Astrocyte of the hippocampus (primary cell): ENCODE measurements at regions not wholly inside any gene's neighbourhood (a gene's known extent, or its start where the extent isn't known, plus 50 kb on each side); places are given as distances from the start of the nearest gene placed in this dataset.
A peak's percentile ranks its signal among the peaks of the same experiment; 100 is the strongest.
"Not testable (repeated sequence)": the region's sequence is repeated elsewhere in the genome, so short reads cannot be mapped to it uniquely, and the experiment has no call there.

ENCODE experiments used
- DNase-seq: peaks from one replicate; pipeline ENCODE4 v3.0.0; 2011; ENCODE audit warnings: low read depth, low spot score

- peak; percentile 79 for DNase-seq
These were observed 485.3 kb downstream of the CDH9 start for GRCh38 chr5:26553079-26553478.

- no peak for DNase-seq
These were observed 494.4 kb downstream of the CDH9 start for GRCh38 chr5:26543987-26544386.

GRCh38 chr5:26538226-26538625 is 500.2 kb downstream of the CDH9 start:
- DNase-seq: no peak

GRCh38 chr5:26535215-26535614 is 503.2 kb downstream of the CDH9 start:
- no peak for DNase-seq

- no peak for DNase-seq
These were observed 508.1 kb downstream of the CDH9 start for GRCh38 chr5:26530305-26530704.

- no peak for DNase-seq
These were observed 519.1 kb downstream of the CDH9 start for GRCh38 chr5:26519245-26519644.

- no peak for DNase-seq
These were observed 520.3 kb downstream of the CDH9 start for GRCh38 chr5:26518065-26518464.

GRCh38 chr5:26498972-26499371 is 539.4 kb downstream of the CDH9 start:
- no peak for DNase-seq

- no peak for DNase-seq
These were observed 542.9 kb downstream of the CDH9 start for GRCh38 chr5:26495437-26495836.

- no peak for DNase-seq
These were observed 545.4 kb downstream of the CDH9 start for GRCh38 chr5:26492906-26493459.

GRCh38 chr5:26487553-26487952 is 550.8 kb downstream of the CDH9 start:
- no peak for DNase-seq

GRCh38 chr5:26486631-26487030 is 551.8 kb downstream of the CDH9 start:
- DNase-seq: peak; percentile 16

- not testable (repeated sequence) for DNase-seq
These were observed 553.1 kb downstream of the CDH9 start for GRCh38 chr5:26485146-26485860.

- peak; percentile 42 for DNase-seq
These were observed 555.5 kb downstream of the CDH9 start for GRCh38 chr5:26482810-26483375.

GRCh38 chr5:26482076-26482809 is 556.1 kb downstream of the CDH9 start:
- peak; percentile 2 for DNase-seq

GRCh38 chr5:26470439-26470838 is 567.9 kb downstream of the CDH9 start:
- DNase-seq: no peak

- DNase-seq: no peak
These were observed 599.3 kb downstream of the CDH9 start for GRCh38 chr5:26439121-26439520.

- DNase-seq: no peak
These were observed 603.7 kb downstream of the CDH9 start for GRCh38 chr5:26434688-26435087.

- no peak for DNase-seq
These were observed 606.0 kb downstream of the CDH9 start for GRCh38 chr5:26432386-26432785.

- DNase-seq: no peak
These were observed 608.1 kb downstream of the CDH9 start for GRCh38 chr5:26430323-26430722.

- DNase-seq: no peak
These were observed 611.1 kb downstream of the CDH9 start for GRCh38 chr5:26427281-26427680.

GRCh38 chr5:26419987-26420386 is 618.4 kb downstream of the CDH9 start:
- no peak for DNase-seq

- no peak for DNase-seq
These were observed 621.5 kb downstream of the CDH9 start for GRCh38 chr5:26416911-26417310.
